ENCODE measurements at regions not wholly inside any gene's neighbourhood (a gene's known extent, or its start where the extent isn't known, plus 50 kb on each side); places are given as distances from the start of the nearest gene placed in this dataset.

DNA sequence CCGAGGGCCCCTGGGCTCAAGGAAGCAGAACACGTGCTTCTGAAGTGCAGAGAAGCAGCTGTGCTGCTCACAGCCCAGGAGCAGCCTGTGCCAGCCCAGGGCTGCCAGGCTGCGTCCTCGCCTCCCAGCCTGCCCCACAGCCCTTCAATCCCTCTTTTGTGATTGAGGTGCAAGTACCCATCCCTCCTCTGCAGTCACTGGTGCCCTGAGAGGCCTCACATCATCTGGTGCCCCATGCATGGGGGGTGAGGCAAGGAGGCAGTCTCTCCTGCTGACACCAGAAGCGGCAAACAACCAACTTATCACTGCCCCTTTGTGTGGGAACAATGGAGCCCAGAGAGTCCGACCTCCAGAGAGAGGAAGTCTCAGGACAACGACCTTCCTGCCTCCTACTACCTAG is 49.8 kb upstream of the FGFR2 start:
- in situ Hi-C loops (cut with MboI) = no loop called here
- Histone ChIP-seq H4K20me1 (ENCODE audit: control insufficient read depth, insufficient read depth) (no peaks in the 10 kb centered on the region), H3K79me2 (ENCODE audit: control insufficient read depth, insufficient read depth, low read length) (no peaks in the 10 kb centered on the region), H3K27ac (ENCODE audit: control insufficient read depth, insufficient read depth) (no peak overlapping the region), H3K4me2 (ENCODE audit: control insufficient read depth, insufficient read depth) (no peak overlapping the region), H3K36me3 (ENCODE audit: control insufficient read depth in 2 of 2, insufficient read depth in 2 of 2, low read length in 1 of 2) (no peaks in the 10 kb centered on the region), H3K9me3 (replicated peaks; ENCODE audit: control insufficient read depth, insufficient read depth, low read length) (no peaks in the 10 kb centered on the region), H3K9ac (ENCODE audit: control insufficient read depth, insufficient read depth, low read length) (no peak overlapping the region), H3K4me3 (no peak overlapping the region), H2AFZ (ENCODE audit: control insufficient read depth, low read depth, low read length) (no peak overlapping the region), H3K4me1 (ENCODE audit: control insufficient read depth, insufficient read depth, low read length) (no peaks in the 10 kb centered on the region), H3K27me3 (replicated peaks in 1 of 2; ENCODE audit: control insufficient read depth in 2 of 2, insufficient read depth in 2 of 2, low read length in 1 of 2) (peaks cover 0 to 1% of the 10 kb centered on the region in 2 experiments; a peak in 1 of 4 replicates)
- FAIRE-seq (no peak), ATAC-seq (no peak), DNase-seq (ENCODE audit: low read depth, low spot score) (no peak)
- CTCF ChIA-PET = no interaction called here
- BruUV-seq (replicated peaks) = no TSS peak
- TF ChIP-seq IKZF2 (IDR thresholded peaks at IDR 0.05) = no peak
- no peak for TF ChIP-seq CEBPB (IDR thresholded peaks at IDR 0.05; ENCODE audit: borderline replicate concordance in 1 of 2, low read depth in 2 of 2, low read length in 2 of 2)
- TF ChIP-seq, protein P1, sequence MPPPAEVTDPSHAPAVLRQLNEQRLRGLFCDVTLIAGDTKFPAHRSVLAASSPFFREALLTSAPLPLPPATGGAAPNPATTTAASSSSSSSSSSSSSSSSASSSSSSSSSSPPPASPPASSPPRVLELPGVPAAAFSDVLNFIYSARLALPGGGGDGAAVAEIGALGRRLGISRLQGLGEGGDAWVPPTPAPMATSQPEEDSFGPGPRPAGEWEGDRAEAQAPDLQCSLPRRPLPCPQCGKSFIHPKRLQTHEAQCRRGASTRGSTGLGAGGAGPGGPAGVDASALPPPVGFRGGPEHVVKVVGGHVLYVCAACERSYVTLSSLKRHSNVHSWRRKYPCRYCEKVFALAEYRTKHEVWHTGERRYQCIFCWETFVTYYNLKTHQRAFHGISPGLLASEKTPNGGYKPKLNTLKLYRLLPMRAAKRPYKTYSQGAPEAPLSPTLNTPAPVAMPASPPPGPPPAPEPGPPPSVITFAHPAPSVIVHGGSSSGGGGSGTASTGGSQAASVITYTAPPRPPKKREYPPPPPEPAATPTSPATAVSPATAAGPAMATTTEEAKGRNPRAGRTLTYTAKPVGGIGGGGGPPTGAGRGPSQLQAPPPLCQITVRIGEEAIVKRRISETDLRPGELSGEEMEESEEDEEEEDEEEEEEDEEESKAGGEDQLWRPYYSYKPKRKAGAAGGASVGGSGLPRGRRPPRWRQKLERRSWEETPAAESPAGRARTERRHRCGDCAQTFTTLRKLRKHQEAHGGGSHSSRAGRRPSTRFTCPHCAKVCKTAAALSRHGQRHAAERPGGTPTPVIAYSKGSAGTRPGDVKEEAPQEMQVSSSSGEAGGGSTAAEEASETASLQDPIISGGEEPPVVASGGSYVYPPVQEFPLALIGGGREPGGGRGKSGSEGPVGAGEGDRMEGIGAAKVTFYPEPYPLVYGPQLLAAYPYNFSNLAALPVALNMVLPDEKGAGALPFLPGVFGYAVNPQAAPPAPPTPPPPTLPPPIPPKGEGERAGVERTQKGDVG (CRISPR knock-in tag; IDR thresholded peaks at IDR 0.05) = no peak
- WGBS (ENCODE audit: insufficient coverage, insufficient replicate concordance, low lambda C conversion rate, missing lambda C conversion rate) = 10% methylated on average over 7 of the region's 7 CpGs
- RAD21 ChIA-PET (ENCODE audit: unreplicated experiment) = no interaction called here
- intact Hi-C loops (cut with micrococcal nuclease; ENCODE audit: unreplicated experiment) = no loop called here
- SMC1A ChIA-PET (ENCODE audit: uncharacterized antibody, unreplicated experiment) = no interaction called here
- POLR2A ChIA-PET = no interaction called here

Data from GM12878 (cell line).